ENCODE measurements at regions not wholly inside any gene's neighbourhood (a gene's known extent, or its start where the extent isn't known, plus 50 kb on each side); places are given as distances from the start of the nearest gene placed in this dataset.

DNA sequence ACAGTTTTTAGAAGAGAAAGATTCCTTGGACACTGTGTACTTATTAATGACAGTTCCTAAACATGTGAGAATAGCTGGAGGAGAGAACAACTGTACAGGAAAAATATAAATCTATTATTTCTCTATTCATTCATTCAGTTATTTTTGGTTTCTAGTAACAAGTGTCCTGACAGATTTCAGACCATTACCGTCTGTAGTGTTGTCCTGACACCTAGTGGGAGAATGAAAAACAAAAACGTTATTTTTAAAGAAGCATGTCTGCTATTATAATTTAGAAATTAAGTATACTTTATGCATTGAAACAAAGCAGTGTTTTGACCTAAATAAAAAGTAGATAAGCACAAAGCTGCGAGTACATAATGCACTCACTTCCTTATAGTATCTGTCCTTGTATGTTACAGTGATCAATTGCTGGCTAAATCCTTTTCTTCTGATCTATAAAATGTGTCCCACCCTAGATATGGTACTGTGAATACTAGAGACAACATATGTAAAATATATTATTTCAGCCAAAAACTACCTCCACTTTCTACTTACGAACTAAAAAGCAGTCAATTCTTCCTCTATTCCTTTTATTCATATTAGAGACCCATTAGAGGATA, 575.6 kb downstream of the ARL4A start:
- TF ChIP-seq BHLHE40 (IDR thresholded peaks at IDR 0.05; ENCODE audit: borderline replicate concordance) = no peak
- no peak for TF ChIP-seq SUZ12 (IDR thresholded peaks at IDR 0.05)
- no peak for TF ChIP-seq ZNF384 (IDR thresholded peaks at IDR 0.05)
- no peak for TF ChIP-seq FOXA1 (IDR thresholded peaks at IDR 0.05)
- no peak for TF ChIP-seq CTBP1 (IDR thresholded peaks at IDR 0.05; ENCODE audit: borderline replicate concordance)
- no peak for TF ChIP-seq FOXM1 (IDR thresholded peaks at IDR 0.05; ENCODE audit: borderline replicate concordance)
- no peak for TF ChIP-seq FOXK2 (IDR thresholded peaks at IDR 0.05)
- TF ChIP-seq TARDBP (IDR thresholded peaks at IDR 0.05) = no peak
- no peak for TF ChIP-seq SP1 (IDR thresholded peaks at IDR 0.05)

Measured in HEK293T (cell line).